ENCODE measurements at regions not wholly inside any gene's neighbourhood (a gene's known extent, or its start where the extent isn't known, plus 50 kb on each side); places are given as distances from the start of the nearest gene placed in this dataset.

- no peak for DNase-seq (ENCODE audit: low read depth)
Measured at GRCh38 chr10:62746951-62747729, 57.4 kb upstream of the ADO start.

DNA sequence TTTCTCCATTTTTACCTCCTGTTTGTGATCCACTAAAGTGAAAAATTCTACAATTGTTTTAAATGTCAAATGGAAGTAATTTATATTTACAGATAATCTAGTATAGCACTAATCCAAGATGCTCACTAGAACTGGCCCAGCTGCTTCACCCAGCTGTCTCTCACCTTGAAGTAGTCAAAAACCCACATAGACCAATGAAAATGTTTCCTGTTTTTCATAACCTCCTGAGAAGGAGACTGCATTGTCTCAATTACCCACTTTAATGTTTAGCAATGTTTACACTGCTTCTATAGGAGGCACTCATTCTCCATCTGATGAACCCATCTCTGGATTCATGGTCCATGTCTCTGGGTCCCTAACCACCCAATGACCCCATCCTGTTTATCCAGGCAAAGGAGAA lies 56.1 kb upstream of the ADO start:
- no peak for DNase-seq (ENCODE audit: low read depth)

GRCh38 chr10:62749093-62749683 lies 55.3 kb upstream of the ADO start:
- DNase-seq (ENCODE audit: low read depth) = no peak
